HFF-Myc (cell line): ENCODE measurements at regions not wholly inside any gene's neighbourhood (a gene's known extent, or its start where the extent isn't known, plus 50 kb on each side); places are given as distances from the start of the nearest gene placed in this dataset.

Experiments
- DNase-seq: peaks from one replicate; pipeline ENCODE4 v3.0.0-alpha.2; 2011; ENCODE audit warnings: low read depth; ENCODE audit errors: extremely low read depth
- H3K4me3 ChIP-seq: replicated peaks from 2 replicates; pipeline ENCODE4 v1.5.1; 2011; ENCODE audit warnings: low read depth, mild to moderate bottlenecking, control low read depth, low read length
- TF ChIP-seq, protein P1 (sequence below): IDR thresholded peaks from 2 replicates; pipeline ENCODE4 v1.5.1; 2012; ENCODE audit warnings: mild to moderate bottlenecking, low read depth, low read length, control low read depth; ENCODE audit errors: missing control alignments

DNA sequence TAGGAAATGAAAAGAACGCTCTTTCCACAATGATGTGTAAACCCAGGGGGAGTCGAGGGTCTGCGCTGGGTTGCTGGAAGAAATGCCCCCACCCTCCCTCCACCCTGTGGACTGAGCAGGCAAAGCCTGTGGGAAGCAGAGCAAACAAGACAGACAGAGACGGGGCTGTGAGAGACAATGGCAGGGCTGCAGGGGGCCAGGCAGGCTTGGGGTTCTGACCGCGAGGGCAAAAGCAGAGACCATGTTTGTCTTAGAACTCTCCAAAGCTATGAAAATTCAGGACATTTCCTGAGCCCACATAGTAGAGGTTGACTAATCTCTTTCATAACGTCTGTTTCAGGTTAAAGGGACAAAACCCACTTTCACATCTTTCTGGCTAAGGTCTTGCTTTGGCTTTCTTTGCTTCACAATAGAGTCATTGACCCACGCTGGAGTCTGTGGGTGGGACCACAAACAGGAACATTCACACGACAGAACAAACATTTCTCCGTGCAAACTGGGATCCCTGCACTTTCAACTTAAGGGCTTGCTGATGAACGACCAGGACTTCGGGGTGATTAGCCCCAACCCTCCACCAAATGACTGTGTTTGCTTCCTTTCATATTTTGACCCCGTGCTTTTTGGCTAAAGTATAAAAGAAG lies 156.0 kb upstream of the TPM1 start:
- TF ChIP-seq, protein P1, sequence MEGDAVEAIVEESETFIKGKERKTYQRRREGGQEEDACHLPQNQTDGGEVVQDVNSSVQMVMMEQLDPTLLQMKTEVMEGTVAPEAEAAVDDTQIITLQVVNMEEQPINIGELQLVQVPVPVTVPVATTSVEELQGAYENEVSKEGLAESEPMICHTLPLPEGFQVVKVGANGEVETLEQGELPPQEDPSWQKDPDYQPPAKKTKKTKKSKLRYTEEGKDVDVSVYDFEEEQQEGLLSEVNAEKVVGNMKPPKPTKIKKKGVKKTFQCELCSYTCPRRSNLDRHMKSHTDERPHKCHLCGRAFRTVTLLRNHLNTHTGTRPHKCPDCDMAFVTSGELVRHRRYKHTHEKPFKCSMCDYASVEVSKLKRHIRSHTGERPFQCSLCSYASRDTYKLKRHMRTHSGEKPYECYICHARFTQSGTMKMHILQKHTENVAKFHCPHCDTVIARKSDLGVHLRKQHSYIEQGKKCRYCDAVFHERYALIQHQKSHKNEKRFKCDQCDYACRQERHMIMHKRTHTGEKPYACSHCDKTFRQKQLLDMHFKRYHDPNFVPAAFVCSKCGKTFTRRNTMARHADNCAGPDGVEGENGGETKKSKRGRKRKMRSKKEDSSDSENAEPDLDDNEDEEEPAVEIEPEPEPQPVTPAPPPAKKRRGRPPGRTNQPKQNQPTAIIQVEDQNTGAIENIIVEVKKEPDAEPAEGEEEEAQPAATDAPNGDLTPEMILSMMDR, result no peak
- no peak for DNase-seq
- no peak overlapping the region for H3K4me3 ChIP-seq

DNA sequence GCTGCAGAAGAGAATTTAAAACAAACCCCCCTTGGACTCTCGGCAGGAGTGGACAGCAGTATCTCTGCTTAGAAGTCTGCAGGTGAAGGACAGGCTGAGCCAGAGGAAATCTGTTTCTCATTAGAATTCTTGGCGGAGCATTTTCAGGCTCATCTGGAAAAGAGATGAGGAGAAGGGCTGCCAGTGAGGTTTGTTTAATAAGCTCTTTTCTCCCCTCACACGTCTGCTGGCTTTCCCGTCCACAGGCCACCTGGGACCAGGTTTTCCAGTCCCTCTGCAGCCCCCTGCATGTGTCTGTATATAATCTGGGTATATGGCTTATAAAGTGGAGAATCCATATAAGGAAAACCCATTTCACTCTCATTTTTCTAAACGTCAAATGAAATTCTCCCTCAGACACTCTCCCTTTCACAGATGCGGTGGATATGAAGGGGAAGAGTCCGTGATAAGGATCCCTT lies 155.4 kb upstream of the TPM1 start:
- TF ChIP-seq, protein P1, result no peak
- DNase-seq, result no peak
- H3K4me3 ChIP-seq, result no peak overlapping the region

DNA sequence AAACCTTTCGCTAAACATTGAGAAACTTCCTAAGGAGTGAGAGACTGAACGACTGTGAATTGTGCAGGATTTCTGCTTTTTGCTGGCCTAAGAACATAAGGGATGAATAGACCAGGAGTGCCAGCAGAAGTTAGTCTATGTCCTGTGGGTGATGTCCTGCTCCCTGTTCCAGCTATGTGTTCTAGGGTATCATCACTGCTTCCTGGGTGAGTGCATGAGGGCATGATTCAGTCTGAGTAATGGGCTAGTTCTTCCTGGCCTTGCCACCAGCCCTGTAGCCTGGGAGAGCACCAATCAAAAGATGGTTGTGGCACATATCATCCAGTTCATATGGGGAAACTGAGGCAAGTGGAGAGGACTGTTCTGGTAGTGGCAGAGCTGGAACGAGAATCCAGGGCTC lies 153.9 kb upstream of the TPM1 start:
- TF ChIP-seq, protein P1, result no peak
- no peak overlapping the region for H3K4me3 ChIP-seq
- no peak for DNase-seq

DNA sequence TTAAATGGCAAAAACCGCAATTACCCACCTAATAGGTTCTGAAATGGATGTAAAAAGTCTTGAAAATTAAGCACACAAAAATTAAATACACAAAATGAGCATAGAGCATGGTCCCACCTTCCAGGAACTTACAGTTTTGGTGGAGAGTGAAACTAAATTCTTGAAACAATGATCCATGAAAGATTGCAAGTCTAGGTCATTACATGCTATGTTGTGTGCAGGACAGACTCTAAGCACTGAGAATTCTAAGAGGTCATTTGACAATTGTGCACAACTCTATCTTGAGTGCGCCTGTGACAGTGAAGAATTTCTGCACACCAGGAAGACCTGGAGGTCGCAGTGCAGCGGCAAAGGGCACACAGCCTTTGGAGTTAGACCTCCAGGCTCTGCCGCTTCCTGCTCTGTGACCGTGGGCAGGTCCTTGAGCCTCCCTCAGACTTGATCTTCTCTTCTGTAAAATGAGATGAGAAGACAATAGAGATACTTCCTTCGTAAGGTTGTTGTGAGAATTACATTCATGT lies 153.3 kb upstream of the TPM1 start:
- H3K4me3 ChIP-seq, result no peak overlapping the region
- DNase-seq, result no peak
- TF ChIP-seq, protein P1, result no peak

DNA sequence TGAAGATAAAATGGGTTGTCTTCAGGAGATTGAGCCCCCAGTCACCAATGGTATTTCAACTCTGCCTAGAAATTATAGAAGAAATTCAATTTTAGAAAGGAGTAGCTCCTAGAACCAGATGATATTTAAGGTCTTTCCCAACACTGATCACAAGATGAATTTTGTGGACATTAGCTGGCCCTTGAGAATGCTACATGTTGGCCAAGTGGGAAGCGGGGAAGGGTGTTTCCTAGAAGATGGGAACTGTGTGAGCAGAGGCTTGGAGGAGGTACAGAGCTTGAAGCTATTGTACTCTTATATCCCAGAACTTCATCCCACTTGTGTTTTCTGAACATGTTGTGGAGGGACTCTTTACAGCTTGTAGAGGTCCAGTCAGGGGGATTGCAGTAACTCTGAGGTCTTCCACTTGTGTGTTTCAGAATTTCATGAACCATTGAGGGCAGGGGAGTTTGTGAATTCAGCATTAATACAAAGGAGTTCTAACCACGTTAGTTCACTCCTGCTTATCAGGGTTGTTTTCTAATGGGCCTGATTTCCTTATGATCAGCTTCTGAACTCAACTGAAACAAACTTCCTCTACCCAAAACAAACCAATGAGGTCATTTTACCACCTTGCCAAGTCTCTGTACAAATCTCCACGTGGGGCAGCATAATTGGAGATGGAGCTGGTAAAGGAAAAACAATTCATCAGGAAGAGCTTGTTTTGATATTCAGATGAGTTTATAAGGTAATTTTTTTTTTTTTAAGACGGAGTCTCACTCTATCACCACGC lies 152.6 kb upstream of the TPM1 start:
- DNase-seq, result no peak
- no peak overlapping the region for H3K4me3 ChIP-seq
- TF ChIP-seq, protein P1, result no peak

DNA sequence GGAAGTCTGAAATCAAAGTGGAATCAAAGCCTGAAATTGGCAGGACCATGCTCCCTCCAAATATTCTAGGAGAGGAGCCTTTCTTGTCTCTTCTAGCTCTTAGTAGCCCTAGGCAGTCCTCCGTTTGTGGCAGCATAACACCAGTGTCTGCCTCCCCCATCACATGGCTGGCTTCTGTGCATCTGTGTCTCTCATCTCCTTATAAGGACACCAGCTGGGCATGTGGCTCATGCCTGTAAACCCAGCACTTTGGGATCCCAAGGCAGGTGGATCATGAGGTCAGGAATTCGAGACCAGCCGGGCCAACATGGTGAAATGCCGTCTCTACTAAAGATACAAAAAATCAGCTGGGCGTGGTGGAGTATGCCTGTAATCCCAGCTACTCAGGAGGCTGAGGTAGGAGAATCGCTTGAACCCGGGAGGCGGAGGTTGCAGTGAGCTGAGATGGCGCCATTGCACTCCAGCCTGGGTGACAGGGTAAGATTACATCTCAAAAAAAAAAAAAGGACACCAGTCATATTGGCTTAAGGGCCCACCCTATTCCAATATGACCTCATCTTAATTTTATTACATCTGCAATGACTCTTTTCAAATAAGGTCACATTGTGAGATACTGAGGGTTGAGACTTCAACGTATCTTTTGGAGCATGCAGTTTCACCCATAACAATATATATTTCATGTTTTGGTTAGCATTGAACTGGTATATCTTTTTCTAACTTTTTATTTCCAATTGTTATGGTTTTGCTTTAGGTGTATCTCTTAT lies 148.0 kb upstream of the TPM1 start:
- DNase-seq, result no peak
- TF ChIP-seq, protein P1, result no peak
- H3K4me3 ChIP-seq, result no peak overlapping the region
